A673 (cell line): ENCODE measurements at regions not wholly inside any gene's neighbourhood (a gene's known extent, or its start where the extent isn't known, plus 50 kb on each side); places are given as distances from the start of the nearest gene placed in this dataset.

Experiments
- BruUV-seq: library from RNA; stranded (reverse); fragments of 400-500 nt; replicated peaks from 2 replicates; lab custom pipeline; 2021; lab: Mats Ljungman, UMichigan
- CTCF ChIA-PET: fragments of 300-600 bp; sonication (Branson Sonifier 250); formaldehyde crosslinking; loops from one replicate; lab custom pipeline; 2022; ENCODE audit warnings: antibody characterized with exemption; lab: Charles Lee
- POLR2A ChIA-PET: fragments of 300-600 bp; sonication (Branson Sonifier 250); formaldehyde crosslinking; loops from one replicate; lab custom pipeline; 2022; ENCODE audit warnings: antibody characterized with exemption; ENCODE audit not compliant: low non-redundant PET; lab: Charles Lee
- DNase-seq: peaks from one replicate; pipeline ENCODE4 v3.0.0-alpha.2; 2015; ENCODE audit warnings: low spot score
- H3K27ac ChIP-seq: fragments of 200-600 bp; sonication (generic); 2 replicates; pipeline ENCODE4 v1.5.1; 2016; ENCODE audit warnings: mixed run types, low read depth, mild to moderate bottlenecking, mixed read lengths, antibody characterized with exemption, low read length; ENCODE audit not compliant: poor library complexity, severe bottlenecking
- H3K27me3 ChIP-seq: fragments of 200-600 bp; sonication (generic); replicated peaks from 2 replicates; pipeline ENCODE4 v1.6.1; 2017; ENCODE audit warnings: mixed run types, low read depth, mild to moderate bottlenecking, mixed read lengths, antibody characterized with exemption, low read length; ENCODE audit not compliant: insufficient read depth, poor library complexity
- H3K36me3 ChIP-seq: fragments of 200-600 bp; sonication (generic); 2 replicates; pipeline ENCODE4 v1.6.1; 2016; ENCODE audit warnings: mixed run types, mild to moderate bottlenecking, mixed read lengths, antibody characterized with exemption, low read length; ENCODE audit not compliant: insufficient read depth, poor library complexity, severe bottlenecking
- H3K4me1 ChIP-seq: fragments of 200-600 bp; sonication (generic); 2 replicates; pipeline ENCODE4 v1.6.1; 2017; ENCODE audit warnings: mixed run types, mild to moderate bottlenecking, mixed read lengths, antibody characterized with exemption, low read length; ENCODE audit not compliant: insufficient read depth, poor library complexity, severe bottlenecking
- H3K4me3 ChIP-seq: fragments of 200-600 bp; sonication (generic); 2 replicates; pipeline ENCODE4 v1.5.1; 2016; ENCODE audit warnings: low read depth, mixed run types, mild to moderate bottlenecking, mixed read lengths, low read length; ENCODE audit not compliant: poor library complexity, severe bottlenecking
- H3K9me3 ChIP-seq: fragments of 200-600 bp; sonication (generic); 2 replicates; pipeline ENCODE4 v1.6.1; 2016; ENCODE audit warnings: mixed run types, low read depth, mild to moderate bottlenecking, mixed read lengths, antibody characterized with exemption, low read length; ENCODE audit not compliant: poor library complexity, severe bottlenecking
- CTCF ChIP-seq: fragments of 300-800, 200-600 bp; sonication (generic); conservative IDR thresholded peaks from 2 replicates; pipeline ENCODE4 v1.5.1; 2017; ENCODE audit warnings: low read depth, mild to moderate bottlenecking, antibody characterized with exemption, low read length, moderate library complexity, mixed read lengths
- EZH2 ChIP-seq: fragments of 200-600 bp; sonication (generic); IDR thresholded peaks from 2 replicates; pipeline ENCODE4 v1.6.1; 2017; ENCODE audit warnings: borderline replicate concordance, low read depth, mild to moderate bottlenecking, mixed read lengths, antibody characterized with exemption, low read length; ENCODE audit not compliant: poor library complexity, severe bottlenecking
- intact Hi-C: fragments of 100-400 bp; cut with micrococcal nuclease; formaldehyde crosslinking; loops from one replicate; pipeline ENCODE4 v1.10.0; 2022; ENCODE audit not compliant: unreplicated experiment

GRCh38 chr5:159836691-159837090, 79.6 kb upstream of the ADRA1B start:
- no peaks in the 10 kb centered on the region for H3K9me3 ChIP-seq
- H3K4me3 ChIP-seq = no peak overlapping the region
- POLR2A ChIA-PET = no interaction called here
- TF ChIP-seq EZH2 = no peak
- TF ChIP-seq CTCF = no peak
- H3K36me3 ChIP-seq = no peaks in the 10 kb centered on the region
- no TSS peak for BruUV-seq
- H3K4me1 ChIP-seq = no peaks in the 10 kb centered on the region
- CTCF ChIA-PET = no interaction called here
- no peak for DNase-seq
- intact Hi-C loops = no loop called here
- peaks cover 4% of the 10 kb centered on the region for H3K27me3 ChIP-seq
- H3K27ac ChIP-seq = no peak overlapping the region

GRCh38 chr5:159837860-159838259, 78.4 kb upstream of the ADRA1B start:
- no TSS peak for BruUV-seq
- no peak for DNase-seq
- CTCF ChIA-PET = no interaction called here

GRCh38 chr5:159838551-159839222, 77.6 kb upstream of the ADRA1B start:
- DNase-seq = no peak
- Histone ChIP-seq H3K9me3 (no peaks in the 10 kb centered on the region), H3K4me3 (no peak overlapping the region), H3K36me3 (no peaks in the 10 kb centered on the region), H3K4me1 (no peaks in the 10 kb centered on the region), H3K27ac (no peak overlapping the region), H3K27me3 (peaks cover 4% of the 10 kb centered on the region)
- TF ChIP-seq EZH2 (no peak), CTCF (no peak)
- intact Hi-C loops = no loop called here
- CTCF ChIA-PET = no interaction called here
- BruUV-seq = no TSS peak
- POLR2A ChIA-PET = no interaction called here

More at GRCh38 chr5:159837860-159838259, 78.4 kb upstream of the ADRA1B start:
- POLR2A ChIA-PET = no interaction called here
- Histone ChIP-seq H3K4me3 (no peak overlapping the region), H3K27me3 (peaks cover 4% of the 10 kb centered on the region), H3K9me3 (no peaks in the 10 kb centered on the region), H3K4me1 (no peaks in the 10 kb centered on the region), H3K36me3 (no peaks in the 10 kb centered on the region), H3K27ac (no peak overlapping the region)
- TF ChIP-seq EZH2 (no peak), CTCF (no peak)
- intact Hi-C loops = no loop called here
